ENCODE measurements at regions not wholly inside any gene's neighbourhood (a gene's known extent, or its start where the extent isn't known, plus 50 kb on each side); places are given as distances from the start of the nearest gene placed in this dataset.

DNA sequence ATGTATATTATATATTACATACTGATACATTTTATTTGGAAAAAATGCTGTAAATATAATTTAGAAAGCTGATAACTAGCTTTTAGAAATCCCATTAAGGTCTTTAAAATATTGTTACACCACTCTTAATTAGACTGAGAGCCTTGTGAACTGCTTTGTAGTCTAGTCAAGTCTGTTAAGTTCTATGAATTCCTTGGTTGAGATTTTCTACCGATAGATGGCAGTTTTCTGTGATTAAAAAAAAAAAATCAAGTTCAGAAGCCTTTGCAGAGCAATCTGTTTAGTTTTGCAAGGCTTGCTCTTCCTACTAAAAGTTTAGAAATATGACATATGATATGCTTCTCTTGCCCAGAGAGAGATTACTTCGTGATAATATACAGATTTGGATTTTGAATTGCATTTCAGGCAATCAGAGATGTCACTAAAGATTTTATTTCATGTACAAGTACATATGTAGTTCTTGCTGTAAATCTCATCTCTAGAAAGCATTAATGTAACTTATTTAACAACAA is 60.4 kb upstream of the SLITRK3 start:
- H3K27ac Mint-ChIP-seq = no peak overlapping the region
- H3F3A ChIP-seq (replicated peaks; ENCODE audit: low read depth) = no peaks in the 10 kb centered on the region
- H4K20me1 ChIP-seq (replicated peaks; ENCODE audit: insufficient read depth) = no peaks in the 10 kb centered on the region
- peaks cover 4% of the 10 kb centered on the region; the same call in 1 of the 3 replicates for H3K4me1 Mint-ChIP-seq
- H3K4me3 ChIP-seq = no peak overlapping the region
- no peak overlapping the region for H3K4me2 ChIP-seq
- H3K27me3 Mint-ChIP-seq (ENCODE audit: insufficient read depth, low read depth, poor library complexity) = peaks cover 2% of the 10 kb centered on the region
- H3K79me2 ChIP-seq (replicated peaks; ENCODE audit: insufficient read depth) = no peaks in the 10 kb centered on the region
- DNase-seq (ENCODE audit: low spot score) (no peak), ATAC-seq (no peak)
- H3K4me3 Mint-ChIP-seq = no peak overlapping the region
- H3K27ac ChIP-seq (ENCODE audit: low read depth) = no peak overlapping the region
- no peaks in the 10 kb centered on the region for H3K36me3 Mint-ChIP-seq (ENCODE audit: low read depth)
- H2AFZ ChIP-seq = no peak overlapping the region
- peaks cover 4% of the 10 kb centered on the region; the same call in 1 of the 2 replicates for H3K4me1 ChIP-seq (ENCODE audit: insufficient read depth)
- no peaks in the 10 kb centered on the region for H3K9me3 Mint-ChIP-seq
- TF ChIP-seq ZNF114 (CRISPR knock-in tag; IDR thresholded peaks at IDR 0.05) (no peak), STAT1 (IDR thresholded peaks at IDR 0.05; ENCODE audit: unreplicated experiment) (no peak), JUNB (IDR thresholded peaks at IDR 0.05; ENCODE audit: unreplicated experiment) (no peak), CTCF (conservative IDR thresholded peaks at IDR 0.05; ENCODE audit: low read depth in 2 of 2) (no peak), POLR2AphosphoS5 (IDR thresholded peaks at IDR 0.05; ENCODE audit: low read depth) (no peak), NANOG (IDR thresholded peaks at IDR 0.05; ENCODE audit: borderline replicate concordance) (no peak), EZH2phosphoT487 (IDR thresholded peaks at IDR 0.05; ENCODE audit: unreplicated experiment) (no peak), ETS1 (IDR thresholded peaks at IDR 0.05) (no peak), CREB1 (CRISPR knock-in tag; IDR thresholded peaks at IDR 0.05; ENCODE audit: low read depth) (no peak), ZNF331 (CRISPR knock-in tag; IDR thresholded peaks at IDR 0.05; ENCODE audit: low read depth) (no peak), EZH2 (IDR thresholded peaks at IDR 0.05; ENCODE audit: low read depth, unreplicated experiment) (no peak)
- TF ChIP-seq, protein P1, sequence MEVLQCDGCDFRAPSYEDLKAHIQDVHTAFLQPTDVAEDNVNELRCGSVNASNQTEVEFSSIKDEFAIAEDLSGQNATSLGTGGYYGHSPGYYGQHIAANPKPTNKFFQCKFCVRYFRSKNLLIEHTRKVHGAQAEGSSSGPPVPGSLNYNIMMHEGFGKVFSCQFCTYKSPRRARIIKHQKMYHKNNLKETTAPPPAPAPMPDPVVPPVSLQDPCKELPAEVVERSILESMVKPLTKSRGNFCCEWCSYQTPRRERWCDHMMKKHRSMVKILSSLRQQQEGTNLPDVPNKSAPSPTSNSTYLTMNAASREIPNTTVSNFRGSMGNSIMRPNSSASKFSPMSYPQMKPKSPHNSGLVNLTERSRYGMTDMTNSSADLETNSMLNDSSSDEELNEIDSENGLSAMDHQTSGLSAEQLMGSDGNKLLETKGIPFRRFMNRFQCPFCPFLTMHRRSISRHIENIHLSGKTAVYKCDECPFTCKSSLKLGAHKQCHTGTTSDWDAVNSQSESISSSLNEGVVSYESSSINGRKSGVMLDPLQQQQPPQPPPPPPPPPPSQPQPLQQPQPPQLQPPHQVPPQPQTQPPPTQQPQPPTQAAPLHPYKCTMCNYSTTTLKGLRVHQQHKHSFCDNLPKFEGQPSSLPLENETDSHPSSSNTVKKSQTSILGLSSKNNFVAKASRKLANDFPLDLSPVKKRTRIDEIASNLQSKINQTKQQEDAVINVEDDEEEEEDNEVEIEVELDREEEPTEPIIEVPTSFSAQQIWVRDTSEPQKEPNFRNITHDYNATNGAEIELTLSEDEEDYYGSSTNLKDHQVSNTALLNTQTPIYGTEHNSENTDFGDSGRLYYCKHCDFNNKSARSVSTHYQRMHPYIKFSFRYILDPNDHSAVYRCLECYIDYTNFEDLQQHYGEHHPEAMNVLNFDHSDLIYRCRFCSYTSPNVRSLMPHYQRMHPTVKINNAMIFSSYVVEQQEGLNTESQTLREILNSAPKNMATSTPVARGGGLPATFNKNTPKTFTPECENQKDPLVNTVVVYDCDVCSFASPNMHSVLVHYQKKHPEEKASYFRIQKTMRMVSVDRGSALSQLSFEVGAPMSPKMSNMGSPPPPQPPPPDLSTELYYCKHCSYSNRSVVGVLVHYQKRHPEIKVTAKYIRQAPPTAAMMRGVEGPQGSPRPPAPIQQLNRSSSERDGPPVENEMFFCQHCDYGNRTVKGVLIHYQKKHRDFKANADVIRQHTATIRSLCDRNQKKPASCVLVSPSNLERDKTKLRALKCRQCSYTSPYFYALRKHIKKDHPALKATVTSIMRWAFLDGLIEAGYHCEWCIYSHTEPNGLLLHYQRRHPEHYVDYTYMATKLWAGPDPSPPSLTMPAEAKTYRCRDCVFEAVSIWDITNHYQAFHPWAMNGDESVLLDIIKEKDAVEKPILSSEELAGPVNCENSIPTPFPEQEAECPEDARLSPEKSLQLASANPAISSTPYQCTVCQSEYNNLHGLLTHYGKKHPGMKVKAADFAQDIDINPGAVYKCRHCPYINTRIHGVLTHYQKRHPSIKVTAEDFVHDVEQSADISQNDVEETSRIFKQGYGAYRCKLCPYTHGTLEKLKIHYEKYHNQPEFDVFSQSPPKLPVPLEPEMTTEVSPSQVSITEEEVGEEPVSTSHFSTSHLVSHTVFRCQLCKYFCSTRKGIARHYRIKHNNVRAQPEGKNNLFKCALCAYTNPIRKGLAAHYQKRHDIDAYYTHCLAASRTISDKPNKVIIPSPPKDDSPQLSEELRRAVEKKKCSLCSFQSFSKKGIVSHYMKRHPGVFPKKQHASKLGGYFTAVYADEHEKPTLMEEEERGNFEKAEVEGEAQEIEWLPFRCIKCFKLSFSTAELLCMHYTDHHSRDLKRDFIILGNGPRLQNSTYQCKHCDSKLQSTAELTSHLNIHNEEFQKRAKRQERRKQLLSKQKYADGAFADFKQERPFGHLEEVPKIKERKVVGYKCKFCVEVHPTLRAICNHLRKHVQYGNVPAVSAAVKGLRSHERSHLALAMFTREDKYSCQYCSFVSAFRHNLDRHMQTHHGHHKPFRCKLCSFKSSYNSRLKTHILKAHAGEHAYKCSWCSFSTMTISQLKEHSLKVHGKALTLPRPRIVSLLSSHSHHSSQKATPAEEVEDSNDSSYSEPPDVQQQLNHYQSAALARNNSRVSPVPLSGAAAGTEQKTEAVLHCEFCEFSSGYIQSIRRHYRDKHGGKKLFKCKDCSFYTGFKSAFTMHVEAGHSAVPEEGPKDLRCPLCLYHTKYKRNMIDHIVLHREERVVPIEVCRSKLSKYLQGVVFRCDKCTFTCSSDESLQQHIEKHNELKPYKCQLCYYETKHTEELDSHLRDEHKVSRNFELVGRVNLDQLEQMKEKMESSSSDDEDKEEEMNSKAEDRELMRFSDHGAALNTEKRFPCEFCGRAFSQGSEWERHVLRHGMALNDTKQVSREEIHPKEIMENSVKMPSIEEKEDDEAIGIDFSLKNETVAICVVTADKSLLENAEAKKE (CRISPR knock-in tag; IDR thresholded peaks at IDR 0.05) = no peak
- TF ChIP-seq, protein P2, sequence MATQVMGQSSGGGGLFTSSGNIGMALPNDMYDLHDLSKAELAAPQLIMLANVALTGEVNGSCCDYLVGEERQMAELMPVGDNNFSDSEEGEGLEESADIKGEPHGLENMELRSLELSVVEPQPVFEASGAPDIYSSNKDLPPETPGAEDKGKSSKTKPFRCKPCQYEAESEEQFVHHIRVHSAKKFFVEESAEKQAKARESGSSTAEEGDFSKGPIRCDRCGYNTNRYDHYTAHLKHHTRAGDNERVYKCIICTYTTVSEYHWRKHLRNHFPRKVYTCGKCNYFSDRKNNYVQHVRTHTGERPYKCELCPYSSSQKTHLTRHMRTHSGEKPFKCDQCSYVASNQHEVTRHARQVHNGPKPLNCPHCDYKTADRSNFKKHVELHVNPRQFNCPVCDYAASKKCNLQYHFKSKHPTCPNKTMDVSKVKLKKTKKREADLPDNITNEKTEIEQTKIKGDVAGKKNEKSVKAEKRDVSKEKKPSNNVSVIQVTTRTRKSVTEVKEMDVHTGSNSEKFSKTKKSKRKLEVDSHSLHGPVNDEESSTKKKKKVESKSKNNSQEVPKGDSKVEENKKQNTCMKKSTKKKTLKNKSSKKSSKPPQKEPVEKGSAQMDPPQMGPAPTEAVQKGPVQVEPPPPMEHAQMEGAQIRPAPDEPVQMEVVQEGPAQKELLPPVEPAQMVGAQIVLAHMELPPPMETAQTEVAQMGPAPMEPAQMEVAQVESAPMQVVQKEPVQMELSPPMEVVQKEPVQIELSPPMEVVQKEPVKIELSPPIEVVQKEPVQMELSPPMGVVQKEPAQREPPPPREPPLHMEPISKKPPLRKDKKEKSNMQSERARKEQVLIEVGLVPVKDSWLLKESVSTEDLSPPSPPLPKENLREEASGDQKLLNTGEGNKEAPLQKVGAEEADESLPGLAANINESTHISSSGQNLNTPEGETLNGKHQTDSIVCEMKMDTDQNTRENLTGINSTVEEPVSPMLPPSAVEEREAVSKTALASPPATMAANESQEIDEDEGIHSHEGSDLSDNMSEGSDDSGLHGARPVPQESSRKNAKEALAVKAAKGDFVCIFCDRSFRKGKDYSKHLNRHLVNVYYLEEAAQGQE (IDR thresholded peaks at IDR 0.05; ENCODE audit: unreplicated experiment) = no peak
- H3K27me3 ChIP-seq (ENCODE audit: insufficient read depth) = no peaks in the 10 kb centered on the region
- 0 out of 2 replicates have a peak, but pooled peaks cover 3% of the 10 kb centered on the region for H3K9me2 ChIP-seq (ENCODE audit: insufficient read depth)
- H3K36me3 ChIP-seq (ENCODE audit: insufficient read depth) = no peaks in the 10 kb centered on the region

Measured in GM23338 (cell line).